ENCODE measurements at regions not wholly inside any gene's neighbourhood (a gene's known extent, or its start where the extent isn't known, plus 50 kb on each side); places are given as distances from the start of the nearest gene placed in this dataset.
A peak's percentile ranks its signal among the peaks of the same experiment; 100 is the strongest.

DNA sequence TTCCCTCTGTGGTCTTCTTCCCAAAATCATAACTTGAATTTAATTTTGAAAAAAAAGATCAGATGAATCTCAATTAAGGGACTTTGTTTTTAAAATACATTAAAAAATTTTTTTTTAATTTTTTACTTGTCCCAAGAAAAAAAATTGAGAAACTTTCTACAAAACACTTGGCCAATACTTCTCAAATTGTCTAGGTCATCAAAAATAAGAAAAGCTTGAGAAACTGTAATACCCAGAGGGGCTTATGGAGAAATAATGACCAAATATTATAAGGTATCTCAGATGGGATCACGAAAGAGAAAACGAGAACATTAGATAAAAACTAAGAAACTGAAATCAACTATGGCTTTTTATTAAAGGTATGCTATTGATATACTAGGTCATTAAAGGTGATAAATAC, 835.0 kb downstream of the GATA3 start:
- no peak overlapping the region for H3K14ac ChIP-seq (replicated peaks; ENCODE audit: low read depth, low read length)
- no CpG with 5 or more reads among the region's 2 CpGs for WGBS, 2 experiments (ENCODE audit: extremely low coverage in 2 of 2, insufficient read length in 1 of 2)
- H3K23ac ChIP-seq (ENCODE audit: low read depth, low read length), result no peak overlapping the region
- H2BK15ac ChIP-seq (ENCODE audit: low read depth, low read length), result no peak overlapping the region
- H4K91ac ChIP-seq (ENCODE audit: insufficient read depth, low read depth, low read length), result no peak overlapping the region
- TF ChIP-seq MAZ (IDR thresholded peaks at IDR 0.05; ENCODE audit: borderline replicate concordance, low read depth, low read length), result no peak
- no peak for TF ChIP-seq RAD21 (IDR thresholded peaks at IDR 0.05; ENCODE audit: low read length)
- peak; percentile 63; the same call in 1 of the 2 replicates for TF ChIP-seq MAFK (IDR thresholded peaks at IDR 0.05; ENCODE audit: low read depth, low read length)
- TF ChIP-seq RCOR1 (IDR thresholded peaks at IDR 0.05; ENCODE audit: insufficient replicate concordance, low read length), result no peak
- no peak overlapping the region for H2AK9ac ChIP-seq (replicated peaks; ENCODE audit: low read depth, low read length, poor library complexity)
- H3K79me1 ChIP-seq (ENCODE audit: low read depth in 1 of 2, low read length in 2 of 2), result no peaks in the 10 kb centered on the region
- DNase-seq (no peak), ATAC-seq (ENCODE audit: low read depth) (no peak)
- H3K4ac ChIP-seq (ENCODE audit: low read depth, low read length), result no peak overlapping the region
- H2AK5ac ChIP-seq (ENCODE audit: low read depth, low read length), result no peak overlapping the region
- H3K18ac ChIP-seq (ENCODE audit: low read depth, low read length), result no peak overlapping the region
- H4K5ac ChIP-seq (ENCODE audit: low read depth, low read length), result no peak overlapping the region
- ChIA-PET POLR2A (ENCODE audit: unreplicated experiment) (no interaction called here), CTCF (interaction anchor here (0.6 kb wide), 1 partner anchor 721 kb away, joined by 3 read pairs; no protein-coding TSS in a partner anchor)
- peaks cover 7% of the 10 kb centered on the region; the same call in 1 of the 2 replicates for H3K9me3 ChIP-seq (ENCODE audit: control insufficient read depth, insufficient read depth, low read length)
- H3K27ac ChIP-seq (ENCODE audit: insufficient read depth, low read length), result no peak overlapping the region
- no TSS peak for BruUV-seq (replicated peaks)
- no peak overlapping the region for H3K4me2 ChIP-seq (ENCODE audit: low read depth, low read length)
- no peak overlapping the region for H2AFZ ChIP-seq (replicated peaks; ENCODE audit: low read length, poor library complexity)
- H3K9ac ChIP-seq (ENCODE audit: low read depth, low read length), result no peak overlapping the region
- H3K4me3 ChIP-seq (ENCODE audit: insufficient read depth, low read depth, low read length), result no peak overlapping the region
- intact Hi-C loops (cut with micrococcal nuclease), result no loop called here
- no peak overlapping the region for H4K8ac ChIP-seq (ENCODE audit: low read depth in 2 of 2, low read length in 2 of 2)
- dilution Hi-C loops (cut with HindIII; ENCODE audit: low sequenced_read_pairs, unreplicated experiment), result no loop called here
- in situ Hi-C loops (cut with MboI; ENCODE audit: low sequenced_read_pairs), result no loop called here
- no peaks in the 10 kb centered on the region for H4K20me1 ChIP-seq (ENCODE audit: insufficient read depth, low read length)
- no peaks in the 10 kb centered on the region for H3K36me3 ChIP-seq (ENCODE audit: control insufficient read depth, insufficient read depth, low read length)
- no peak overlapping the region for H2BK20ac ChIP-seq (ENCODE audit: low read depth, low read length)
- H3K9me1 ChIP-seq (ENCODE audit: insufficient read depth, low read length), result no peaks in the 10 kb centered on the region
- no peak overlapping the region for H2BK120ac ChIP-seq (ENCODE audit: low read depth, low read length)
- H2BK5ac ChIP-seq (ENCODE audit: low read depth, low read length, poor library complexity, severe bottlenecking), result no peak overlapping the region
- no peaks in the 10 kb centered on the region for H3K27me3 ChIP-seq (ENCODE audit: control insufficient read depth, insufficient read depth, low read length)
- H3K56ac ChIP-seq (ENCODE audit: extremely low read depth, insufficient read depth, low read length), result no peak overlapping the region
- H3K4me1 ChIP-seq (ENCODE audit: control insufficient read depth, insufficient read depth, low read length), result no peaks in the 10 kb centered on the region

All from IMR-90 (cell line).